GM12872 (cell line): ENCODE measurements at regions not wholly inside any gene's neighbourhood (a gene's known extent, or its start where the extent isn't known, plus 50 kb on each side); places are given as distances from the start of the nearest gene placed in this dataset.

Source experiments
- TF ChIP-seq, protein P1 (sequence below): IDR thresholded peaks from 3 replicates; pipeline ENCODE4 v1.5.1; 2011; ENCODE audit warnings: low read depth, mild to moderate bottlenecking, low read length, moderate library complexity; ENCODE audit not compliant: insufficient read depth

DNA sequence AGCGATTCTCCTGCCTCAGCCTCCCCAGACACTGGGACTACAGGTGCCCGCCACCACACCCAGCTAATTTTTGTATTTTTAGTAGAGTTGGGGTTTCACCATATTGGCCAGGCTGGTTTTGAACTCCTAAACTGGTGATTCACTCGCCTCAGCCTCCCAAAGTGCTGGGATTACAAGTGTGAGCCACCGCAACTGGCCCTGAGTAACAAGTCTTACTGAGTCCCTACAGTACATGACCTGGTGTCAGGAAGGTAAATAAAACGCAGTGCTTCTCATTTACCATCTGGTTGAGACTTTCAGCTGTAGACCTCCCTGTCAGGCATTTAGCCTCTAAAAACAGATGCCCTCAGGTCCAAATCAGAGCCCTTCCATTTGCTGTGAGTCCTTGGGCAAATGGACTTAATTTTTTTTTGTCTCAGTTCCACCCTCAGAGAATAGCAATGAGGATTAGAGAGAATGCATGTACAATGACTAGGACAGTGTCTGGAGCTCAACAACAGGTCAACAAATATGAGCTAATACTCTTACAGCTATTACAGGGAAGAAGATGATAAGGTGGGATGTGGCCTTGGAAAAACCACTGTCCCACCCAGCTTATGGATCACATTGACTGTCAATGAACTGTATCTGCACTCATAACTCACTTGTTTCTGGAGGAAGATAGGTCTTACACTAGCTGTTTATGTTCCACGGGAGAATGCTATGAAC lies 70.5 kb downstream of the PHLDA1 start:
- TF ChIP-seq, protein P1, sequence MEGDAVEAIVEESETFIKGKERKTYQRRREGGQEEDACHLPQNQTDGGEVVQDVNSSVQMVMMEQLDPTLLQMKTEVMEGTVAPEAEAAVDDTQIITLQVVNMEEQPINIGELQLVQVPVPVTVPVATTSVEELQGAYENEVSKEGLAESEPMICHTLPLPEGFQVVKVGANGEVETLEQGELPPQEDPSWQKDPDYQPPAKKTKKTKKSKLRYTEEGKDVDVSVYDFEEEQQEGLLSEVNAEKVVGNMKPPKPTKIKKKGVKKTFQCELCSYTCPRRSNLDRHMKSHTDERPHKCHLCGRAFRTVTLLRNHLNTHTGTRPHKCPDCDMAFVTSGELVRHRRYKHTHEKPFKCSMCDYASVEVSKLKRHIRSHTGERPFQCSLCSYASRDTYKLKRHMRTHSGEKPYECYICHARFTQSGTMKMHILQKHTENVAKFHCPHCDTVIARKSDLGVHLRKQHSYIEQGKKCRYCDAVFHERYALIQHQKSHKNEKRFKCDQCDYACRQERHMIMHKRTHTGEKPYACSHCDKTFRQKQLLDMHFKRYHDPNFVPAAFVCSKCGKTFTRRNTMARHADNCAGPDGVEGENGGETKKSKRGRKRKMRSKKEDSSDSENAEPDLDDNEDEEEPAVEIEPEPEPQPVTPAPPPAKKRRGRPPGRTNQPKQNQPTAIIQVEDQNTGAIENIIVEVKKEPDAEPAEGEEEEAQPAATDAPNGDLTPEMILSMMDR = no peak

DNA sequence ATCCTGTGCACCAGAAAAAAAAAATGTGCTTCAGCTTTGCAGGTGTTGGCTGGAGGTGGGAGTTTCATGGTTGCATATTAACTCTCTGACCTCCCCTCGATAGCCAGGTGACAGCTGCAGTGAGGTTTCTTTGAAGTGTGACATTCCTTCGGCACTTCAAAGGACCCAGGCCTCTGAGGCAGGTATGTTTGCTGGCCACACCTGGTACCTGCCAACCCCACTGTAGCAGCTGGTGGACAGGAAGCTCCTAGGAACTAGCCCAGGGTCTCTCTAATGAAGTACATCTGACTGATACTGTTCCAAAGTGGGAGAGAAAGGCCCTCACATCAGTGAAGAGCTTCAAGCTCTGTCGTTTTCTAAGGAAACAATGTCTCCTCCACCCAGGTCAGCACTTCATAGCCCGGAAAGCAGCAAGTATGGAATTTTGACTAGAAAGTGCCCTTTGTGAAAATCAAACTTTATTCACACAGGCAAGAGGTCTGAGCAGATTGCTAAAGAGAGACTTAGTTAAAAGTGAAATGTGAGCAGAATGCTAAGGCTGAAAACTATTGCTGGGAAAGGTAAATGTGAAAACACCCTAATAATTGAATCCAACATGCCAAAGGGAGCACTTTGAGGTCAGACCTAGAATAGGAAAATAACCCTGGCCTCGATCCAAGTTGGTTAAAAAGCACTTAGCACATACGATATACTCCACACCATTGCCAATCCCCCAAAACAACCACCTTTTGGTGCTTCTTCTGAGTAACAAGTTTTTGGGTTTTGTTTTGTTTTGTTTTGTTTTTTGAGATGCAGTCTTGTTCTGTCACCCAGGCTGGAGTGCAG lies 71.3 kb downstream of the PHLDA1 start:
- TF ChIP-seq, protein P1 = no peak

DNA sequence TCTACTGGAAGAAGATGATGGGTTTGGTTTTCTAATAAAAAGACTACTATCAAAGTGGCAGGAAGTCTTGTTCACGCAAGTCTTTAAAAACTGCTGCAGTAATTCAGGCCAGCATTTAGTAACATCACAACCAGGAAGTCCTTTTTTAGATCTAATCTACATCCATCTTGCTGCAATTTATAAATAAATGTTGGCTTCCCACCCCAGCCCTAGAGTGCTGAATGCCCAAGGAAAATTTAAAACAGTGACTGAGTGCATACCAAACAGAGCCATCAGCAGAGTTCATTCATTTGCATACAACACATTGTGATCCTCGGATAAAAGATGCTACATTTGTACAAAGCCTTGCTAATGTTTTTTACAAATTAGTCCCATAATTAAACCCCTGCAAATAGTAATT lies 72.1 kb downstream of the PHLDA1 start:
- TF ChIP-seq, protein P1 = no peak

DNA sequence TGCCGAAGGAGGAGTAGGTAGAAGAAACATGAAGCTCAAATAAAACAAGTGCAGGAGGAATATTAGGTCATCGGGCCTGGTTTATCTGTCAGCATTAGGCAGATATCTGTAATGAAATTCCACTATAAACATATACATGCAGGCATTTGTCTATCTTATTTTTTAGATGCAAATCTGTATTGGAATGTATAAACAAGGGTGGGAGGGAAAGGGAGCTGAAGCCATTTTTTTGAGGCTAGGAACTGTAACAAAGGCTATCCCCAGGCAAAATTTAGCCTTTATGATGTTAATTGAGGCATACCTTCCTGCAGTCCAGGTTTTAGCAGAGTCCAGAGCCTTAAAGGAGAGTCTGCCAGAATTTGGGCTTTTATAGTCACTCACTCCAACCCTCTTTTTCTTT lies 72.5 kb downstream of the PHLDA1 start:
- TF ChIP-seq, protein P1 = no peak

DNA sequence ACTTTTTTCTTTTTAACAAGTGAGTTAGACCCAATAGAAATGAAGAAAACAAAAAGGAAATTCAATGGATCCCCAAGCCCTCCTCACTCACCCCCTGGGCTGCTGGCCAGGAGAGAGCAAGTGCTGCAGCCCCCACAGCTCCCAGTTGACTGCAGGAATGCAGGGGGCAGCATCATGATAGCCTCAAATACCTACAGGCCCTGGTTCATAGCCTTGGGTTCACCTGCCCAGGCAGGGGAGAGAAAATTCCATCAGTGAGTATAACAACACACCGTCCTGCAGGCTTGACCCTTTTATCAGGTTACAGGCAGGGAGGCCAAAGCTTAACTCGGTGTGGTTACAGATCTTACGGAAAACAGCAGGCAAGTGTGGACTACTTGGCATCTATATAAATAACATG lies 76.3 kb downstream of the PHLDA1 start:
- TF ChIP-seq, protein P1 = no peak

DNA sequence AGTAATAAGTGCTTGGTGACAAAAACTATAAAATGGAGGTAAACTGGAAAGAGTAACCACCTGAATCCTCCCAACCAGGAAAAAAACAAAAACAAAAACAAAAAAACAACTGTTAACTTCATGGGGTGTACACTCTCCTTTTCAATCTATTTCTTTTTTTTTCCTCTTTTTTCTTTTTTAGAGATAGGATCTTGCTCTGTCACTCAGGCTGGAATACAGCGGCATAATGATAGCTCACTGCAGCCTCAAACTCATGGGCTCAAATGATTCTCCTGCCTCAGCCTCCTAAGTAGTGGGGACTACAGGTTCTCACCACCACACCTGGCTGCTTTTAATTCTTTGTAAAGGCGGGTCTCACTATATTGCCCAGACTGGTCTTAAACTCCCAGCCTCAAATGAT lies 76.8 kb downstream of the PHLDA1 start:
- TF ChIP-seq, protein P1 = no peak

DNA sequence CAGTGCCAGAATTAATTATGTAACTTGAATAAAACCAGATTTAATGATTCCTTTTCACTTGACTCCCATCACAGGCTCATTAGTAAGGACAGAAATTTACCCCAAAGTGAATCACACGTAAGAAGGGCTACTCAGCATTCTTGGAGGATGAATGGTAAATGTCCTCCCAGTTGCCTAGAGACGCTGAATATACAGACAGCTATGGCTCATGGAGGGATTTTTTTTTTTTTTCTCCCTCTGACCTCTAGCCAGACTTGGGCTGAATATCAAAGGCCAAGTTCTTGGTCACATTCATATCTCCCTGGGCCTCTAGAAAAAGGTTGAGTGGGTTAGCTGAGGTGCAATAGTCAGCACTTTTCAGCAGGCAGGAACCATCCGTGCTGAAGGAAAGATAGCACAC lies 77.5 kb downstream of the PHLDA1 start:
- TF ChIP-seq, protein P1 = no peak
